ENCODE measurements at regions not wholly inside any gene's neighbourhood (a gene's known extent, or its start where the extent isn't known, plus 50 kb on each side); places are given as distances from the start of the nearest gene placed in this dataset.

DNA sequence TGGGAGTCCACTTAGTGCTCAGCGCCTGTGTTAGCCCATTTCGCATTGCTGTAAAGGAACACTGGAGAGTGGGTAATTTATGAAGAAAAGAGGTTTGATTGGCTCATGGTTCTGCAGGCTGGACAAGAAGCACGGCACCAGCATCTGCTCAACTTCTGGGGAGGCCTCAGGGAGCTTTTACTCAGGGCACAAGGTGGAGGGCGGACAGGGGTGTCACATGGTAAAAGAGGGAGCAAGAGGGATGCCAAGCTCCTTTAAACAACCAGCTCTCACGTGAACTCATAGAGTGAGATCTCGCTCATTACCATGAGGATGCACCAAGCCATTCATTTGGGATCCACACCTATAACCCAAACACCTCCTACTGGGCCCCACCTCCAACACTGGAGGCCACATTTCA, 181.4 kb upstream of the TLE3 start:
- no peak overlapping the region for H3K4me3 ChIP-seq
- H3K36me3 ChIP-seq = no peaks in the 10 kb centered on the region
- no peak overlapping the region for H3K27ac ChIP-seq
- H3K27me3 ChIP-seq (replicated peaks; ENCODE audit: insufficient read depth) = no peaks in the 10 kb centered on the region
- WGBS = 80% methylated on average over 6 of the region's 6 CpGs
- no peaks in the 10 kb centered on the region for H3K4me1 ChIP-seq (replicated peaks)
- no peaks in the 10 kb centered on the region for H3K9me3 ChIP-seq
- TF ChIP-seq CTCF (IDR thresholded peaks at IDR 0.05) (no peak), POLR2A (IDR thresholded peaks at IDR 0.05) (no peak), POLR2AphosphoS5 (IDR thresholded peaks at IDR 0.05) (no peak)
- intact Hi-C loops (cut with DNase I) = no loop called here
- DNase-seq (ENCODE audit: low spot score) = no peak

- 96% methylated on average over 7 of the region's 7 CpGs for WGBS
- TF ChIP-seq POLR2AphosphoS5 (IDR thresholded peaks at IDR 0.05) (no peak), POLR2A (IDR thresholded peaks at IDR 0.05) (no peak), CTCF (IDR thresholded peaks at IDR 0.05) (no peak)
- no peaks in the 10 kb centered on the region for H3K4me1 ChIP-seq (replicated peaks)
- no peak for DNase-seq (ENCODE audit: low spot score)
- no peaks in the 10 kb centered on the region for H3K9me3 ChIP-seq
- no peaks in the 10 kb centered on the region for H3K27me3 ChIP-seq (replicated peaks; ENCODE audit: insufficient read depth)
- intact Hi-C loops (cut with DNase I) = no loop called here
- no peaks in the 10 kb centered on the region for H3K36me3 ChIP-seq
- no peak overlapping the region for H3K27ac ChIP-seq
- H3K4me3 ChIP-seq = no peak overlapping the region
Observed at GRCh38 chr15:70278644-70279043, 180.9 kb upstream of the TLE3 start.

GRCh38 chr15:70277556-70277955, 179.8 kb upstream of the TLE3 start:
- no peaks in the 10 kb centered on the region for H3K27me3 ChIP-seq (replicated peaks; ENCODE audit: insufficient read depth)
- no peaks in the 10 kb centered on the region for H3K36me3 ChIP-seq
- no peak overlapping the region for H3K27ac ChIP-seq
- 96% methylated on average over 8 of the region's 8 CpGs for WGBS
- intact Hi-C loops (cut with DNase I) = no loop called here
- no peak for TF ChIP-seq CTCF (IDR thresholded peaks at IDR 0.05)
- TF ChIP-seq POLR2AphosphoS5 (IDR thresholded peaks at IDR 0.05) = no peak
- TF ChIP-seq POLR2A (IDR thresholded peaks at IDR 0.05) = no peak
- DNase-seq (ENCODE audit: low spot score) = no peak
- H3K9me3 ChIP-seq = no peaks in the 10 kb centered on the region
- no peak overlapping the region for H3K4me3 ChIP-seq
- H3K4me1 ChIP-seq (replicated peaks) = no peaks in the 10 kb centered on the region

DNA sequence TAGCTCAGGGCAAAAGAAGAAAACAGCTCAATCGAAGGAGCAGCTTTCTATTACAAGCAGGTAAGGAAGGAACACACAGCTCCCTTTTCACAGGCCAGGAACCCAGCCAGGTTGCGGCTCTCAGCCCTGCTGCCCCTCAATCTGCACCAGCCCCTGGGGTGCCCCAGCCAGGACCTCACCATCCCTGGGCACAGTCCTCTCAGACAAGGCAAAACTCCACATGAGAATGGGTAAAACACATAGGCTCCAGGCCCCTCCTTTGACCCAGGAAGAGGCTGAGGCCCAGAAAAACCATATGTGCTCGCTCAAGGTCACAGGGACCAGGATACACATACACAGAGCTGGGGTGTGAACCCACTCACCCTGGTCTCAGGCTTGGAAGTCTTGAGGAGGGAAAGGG, 178.7 kb upstream of the TLE3 start:
- H3K27ac ChIP-seq = no peak overlapping the region
- TF ChIP-seq POLR2A (IDR thresholded peaks at IDR 0.05) (no peak), CTCF (IDR thresholded peaks at IDR 0.05) (no peak), POLR2AphosphoS5 (IDR thresholded peaks at IDR 0.05) (no peak)
- H3K27me3 ChIP-seq (replicated peaks; ENCODE audit: insufficient read depth) = no peaks in the 10 kb centered on the region
- no peak for DNase-seq (ENCODE audit: low spot score)
- intact Hi-C loops (cut with DNase I) = no loop called here
- H3K9me3 ChIP-seq = no peaks in the 10 kb centered on the region
- H3K4me1 ChIP-seq (replicated peaks) = no peaks in the 10 kb centered on the region
- H3K36me3 ChIP-seq = no peaks in the 10 kb centered on the region
- 83% methylated on average over 3 of the region's 3 CpGs for WGBS
- H3K4me3 ChIP-seq = no peak overlapping the region

DNA sequence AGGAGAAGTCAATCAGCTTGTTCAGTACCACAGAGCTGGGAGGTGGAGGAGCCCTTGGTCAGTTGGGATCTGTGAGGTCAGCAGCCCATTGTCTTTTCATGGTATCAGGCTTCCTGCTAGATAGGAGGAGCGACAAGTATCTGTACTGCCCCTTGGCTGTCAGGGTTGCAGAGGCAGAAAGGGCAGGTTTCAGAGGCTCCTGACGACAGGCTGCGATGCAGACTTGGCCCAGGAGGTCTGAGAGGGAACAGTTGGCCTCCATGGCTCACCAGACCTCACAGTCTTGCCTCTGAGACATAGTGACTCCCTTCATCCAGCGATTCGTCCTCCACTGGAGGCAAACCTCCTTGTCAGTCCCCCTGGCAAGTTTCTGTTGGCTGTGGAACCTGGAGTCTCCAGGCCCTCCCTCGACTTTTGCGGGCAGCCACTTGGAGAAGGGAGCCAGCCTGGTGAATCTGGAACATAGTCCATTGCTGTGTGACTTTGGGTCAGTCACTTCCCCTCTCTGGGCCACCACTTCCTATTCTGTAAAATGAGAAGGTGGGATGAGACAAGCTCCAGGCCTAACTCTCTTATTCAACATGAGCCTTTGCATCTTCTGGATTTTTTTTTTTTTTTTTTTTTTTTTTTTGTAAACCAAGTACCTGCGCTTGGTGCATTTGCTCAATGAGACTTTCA, 177.9 kb upstream of the TLE3 start:
- H3K36me3 ChIP-seq = no peaks in the 10 kb centered on the region
- H3K27ac ChIP-seq = no peak overlapping the region
- intact Hi-C loops (cut with DNase I) = no loop called here
- no peaks in the 10 kb centered on the region for H3K4me1 ChIP-seq (replicated peaks)
- H3K9me3 ChIP-seq = no peaks in the 10 kb centered on the region
- TF ChIP-seq CTCF (IDR thresholded peaks at IDR 0.05) = no peak
- no peak for TF ChIP-seq POLR2A (IDR thresholded peaks at IDR 0.05)
- TF ChIP-seq POLR2AphosphoS5 (IDR thresholded peaks at IDR 0.05) = no peak
- WGBS = 97% methylated on average over 8 of the region's 8 CpGs
- no peak overlapping the region for H3K4me3 ChIP-seq
- no peaks in the 10 kb centered on the region for H3K27me3 ChIP-seq (replicated peaks; ENCODE audit: insufficient read depth)
- no peak for DNase-seq (ENCODE audit: low spot score)

Data from prostate gland (tissue), 2 donors.